22Rv1 (cell line): ENCODE measurements at regions not wholly inside any gene's neighbourhood (a gene's known extent, or its start where the extent isn't known, plus 50 kb on each side); places are given as distances from the start of the nearest gene placed in this dataset.

ENCODE experiments used
- CTCF ChIP-seq: fragments of 450-650 bp; IDR thresholded peaks from 2 replicates; pipeline ENCODE4 v1.5.1; 2017; ENCODE audit warnings: mild to moderate bottlenecking
- ZFX ChIP-seq: fragments of 450-650 bp; IDR thresholded peaks from 2 replicates; pipeline ENCODE4 v1.6.1; 2017; ENCODE audit warnings: antibody characterized with exemption, borderline replicate concordance

DNA sequence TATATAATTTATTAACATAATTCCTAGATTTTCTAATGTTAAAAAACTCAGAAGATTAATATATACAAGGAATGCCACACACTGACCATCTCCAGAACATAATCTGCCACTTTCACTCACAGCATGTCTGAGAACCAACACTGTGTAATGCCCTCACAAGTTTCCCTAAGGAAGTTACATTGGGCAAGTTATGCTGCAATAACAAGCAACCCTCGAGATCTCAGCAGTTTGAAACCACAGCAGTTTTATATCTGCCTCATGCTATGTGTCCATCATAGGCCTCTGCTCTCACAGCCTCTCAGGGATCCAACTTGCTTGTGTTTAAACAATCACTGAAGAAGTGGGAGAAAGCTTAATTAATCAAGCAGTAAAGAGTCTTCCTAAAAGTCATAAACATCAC is 250.0 kb upstream of the SLC7A11 start:
- TF ChIP-seq CTCF = no peak
- TF ChIP-seq ZFX = no peak
